NCI-H446 treated with DMSO at 0.1 percent for 48 hours (cell line): ENCODE measurements at regions not wholly inside any gene's neighbourhood (a gene's known extent, or its start where the extent isn't known, plus 50 kb on each side); places are given as distances from the start of the nearest gene placed in this dataset.
A peak's percentile ranks its signal among the peaks of the same experiment; 100 is the strongest.

ENCODE experiments used
- DNase-seq: peaks from one replicate; lab custom pipeline; 2025; lab: John Stamatoyannopoulos, UW

GRCh38 chr2:155294358-155294757 lies 595.9 kb downstream of the KCNJ3 start:
- DNase-seq, result no peak

GRCh38 chr2:155281907-155282306 lies 583.4 kb downstream of the KCNJ3 start:
- DNase-seq, result no peak

- DNase-seq, result no peak
These were observed 574.8 kb downstream of the KCNJ3 start for GRCh38 chr2:155273323-155273722.

GRCh38 chr2:155266583-155266982 lies 568.1 kb downstream of the KCNJ3 start:
- no peak for DNase-seq

- no peak for DNase-seq
These were observed 567.6 kb downstream of the KCNJ3 start for GRCh38 chr2:155266109-155266508.

- DNase-seq, result no peak
These were observed 558.3 kb downstream of the KCNJ3 start for GRCh38 chr2:155256803-155257202.

GRCh38 chr2:155250800-155251199 lies 552.3 kb downstream of the KCNJ3 start:
- DNase-seq, result peak; percentile 66

- DNase-seq, result no peak
These were observed 541.7 kb downstream of the KCNJ3 start for GRCh38 chr2:155240176-155240575.

GRCh38 chr2:155235710-155236109 lies 537.2 kb downstream of the KCNJ3 start:
- DNase-seq, result no peak

- peak; percentile 80 for DNase-seq
These were observed 525.4 kb downstream of the KCNJ3 start for GRCh38 chr2:155223781-155224406.

- DNase-seq, result no peak
These were observed 520.5 kb downstream of the KCNJ3 start for GRCh38 chr2:155218945-155219344.

- DNase-seq, result no peak
These were observed 519.9 kb downstream of the KCNJ3 start for GRCh38 chr2:155218292-155218924.

GRCh38 chr2:155215037-155215707 lies 516.7 kb downstream of the KCNJ3 start:
- no peak for DNase-seq

GRCh38 chr2:155209696-155210450 lies 511.4 kb downstream of the KCNJ3 start:
- peak; percentile 60 for DNase-seq

- peak; percentile 75 for DNase-seq
These were observed 504.7 kb downstream of the KCNJ3 start for GRCh38 chr2:155203178-155203577.

GRCh38 chr2:155200753-155201152 lies 502.3 kb downstream of the KCNJ3 start:
- no peak for DNase-seq

GRCh38 chr2:155190342-155190741 lies 491.8 kb downstream of the KCNJ3 start:
- DNase-seq, result no peak

GRCh38 chr2:155178921-155179320 lies 480.4 kb downstream of the KCNJ3 start:
- no peak for DNase-seq

- no peak for DNase-seq
These were observed 477.9 kb downstream of the KCNJ3 start for GRCh38 chr2:155176345-155176744.

- DNase-seq, result no peak
These were observed 470.8 kb downstream of the KCNJ3 start for GRCh38 chr2:155169317-155169716.

- no peak for DNase-seq
These were observed 464.0 kb downstream of the KCNJ3 start for GRCh38 chr2:155162494-155162893.

- no peak for DNase-seq
These were observed 462.8 kb downstream of the KCNJ3 start for GRCh38 chr2:155161314-155161713.

GRCh38 chr2:155157711-155158110 lies 459.2 kb downstream of the KCNJ3 start:
- no peak for DNase-seq
